GM18511 (cell line): ENCODE measurements at regions not wholly inside any gene's neighbourhood (a gene's known extent, or its start where the extent isn't known, plus 50 kb on each side); places are given as distances from the start of the nearest gene placed in this dataset.
"Not testable (repeated sequence)": the region's sequence is repeated elsewhere in the genome, so short reads cannot be mapped to it uniquely, and the experiment has no call there.

Source experiments
- ATAC-seq: cut with Tn5 transposase; IDR thresholded peaks from one replicate; pipeline ENCODE4 v1.9.1; 2021; ENCODE audit warnings: mild to moderate bottlenecking, moderate library complexity; ENCODE audit not compliant: unreplicated experiment

- ATAC-seq, result no peak
These were observed 373.0 kb downstream of the RPS24 start for GRCh38 chr10:78406648-78407008.

GRCh38 chr10:78407009-78407711 is 373.5 kb downstream of the RPS24 start:
- ATAC-seq, result no peak

GRCh38 chr10:78407966-78408365 is 374.3 kb downstream of the RPS24 start:
- no peak for ATAC-seq

GRCh38 chr10:78408671-78409472 is 375.2 kb downstream of the RPS24 start:
- ATAC-seq, result no peak

- no peak for ATAC-seq
These were observed 376.6 kb downstream of the RPS24 start for GRCh38 chr10:78410046-78410965.

- ATAC-seq, result no peak
These were observed 378.1 kb downstream of the RPS24 start for GRCh38 chr10:78411716-78412115.

- no peak for ATAC-seq
These were observed 378.9 kb downstream of the RPS24 start for GRCh38 chr10:78412605-78413004.

- no peak for ATAC-seq
These were observed 379.7 kb downstream of the RPS24 start for GRCh38 chr10:78413076-78414055.

- ATAC-seq, result no peak
These were observed 380.7 kb downstream of the RPS24 start for GRCh38 chr10:78414380-78414779.

- ATAC-seq, result no peak
These were observed 381.4 kb downstream of the RPS24 start for GRCh38 chr10:78415111-78415510.

- no peak for ATAC-seq
These were observed 382.7 kb downstream of the RPS24 start for GRCh38 chr10:78416031-78417011.

- ATAC-seq, result no peak
These were observed 384.0 kb downstream of the RPS24 start for GRCh38 chr10:78417425-78418370.

GRCh38 chr10:78419481-78420265 is 386.0 kb downstream of the RPS24 start:
- no peak for ATAC-seq

GRCh38 chr10:78420946-78421735 is 387.5 kb downstream of the RPS24 start:
- ATAC-seq, result no peak

GRCh38 chr10:78424050-78424449 is 390.4 kb downstream of the RPS24 start:
- not testable (repeated sequence) for ATAC-seq

GRCh38 chr10:78424723-78425122 is 391.1 kb downstream of the RPS24 start:
- no peak for ATAC-seq
